PFSK-1 (cell line): ENCODE measurements at regions not wholly inside any gene's neighbourhood (a gene's known extent, or its start where the extent isn't known, plus 50 kb on each side); places are given as distances from the start of the nearest gene placed in this dataset.

ENCODE experiments used
- FOXP2 ChIP-seq: optimal IDR thresholded peaks from 2 replicates; pipeline ENCODE3; 2011; ENCODE audit warnings: borderline replicate concordance, control low read depth, inconsistent platforms; ENCODE audit not compliant: insufficient read depth; ENCODE audit errors: extremely low read length, extremely low read depth
- POLR2AphosphoS5 ChIP-seq: IDR thresholded peaks from 2 replicates; pipeline ENCODE4 v1.6.1; 2012; ENCODE audit warnings: low read depth, mild to moderate bottlenecking, control low read depth, low read length, moderate library complexity
- SIN3A ChIP-seq: IDR thresholded peaks from 2 replicates; pipeline ENCODE4 v1.6.1; 2012; ENCODE audit warnings: mild to moderate bottlenecking, low read length, moderate library complexity, borderline replicate concordance; ENCODE audit not compliant: insufficient read depth
- TAF1 ChIP-seq: IDR thresholded peaks from 2 replicates; pipeline ENCODE4 v1.6.1; 2012; ENCODE audit warnings: low read length, control low read depth, borderline replicate concordance; ENCODE audit not compliant: insufficient read depth
- TF ChIP-seq, protein P1 (sequence below), 2 experiments: IDR thresholded peaks; 2 replicates each; pipeline versions ENCODE4 v1.6.1 to v1.8.0; 2011 to 2012; ENCODE audit warnings: low read depth in 2 of 2, low read length in 2 of 2, control low read depth in 1 of 2, inconsistent platforms in 1 of 2, mild to moderate bottlenecking in 1 of 2, moderate library complexity in 1 of 2; ENCODE audit not compliant: insufficient read depth in 1 of 2

DNA sequence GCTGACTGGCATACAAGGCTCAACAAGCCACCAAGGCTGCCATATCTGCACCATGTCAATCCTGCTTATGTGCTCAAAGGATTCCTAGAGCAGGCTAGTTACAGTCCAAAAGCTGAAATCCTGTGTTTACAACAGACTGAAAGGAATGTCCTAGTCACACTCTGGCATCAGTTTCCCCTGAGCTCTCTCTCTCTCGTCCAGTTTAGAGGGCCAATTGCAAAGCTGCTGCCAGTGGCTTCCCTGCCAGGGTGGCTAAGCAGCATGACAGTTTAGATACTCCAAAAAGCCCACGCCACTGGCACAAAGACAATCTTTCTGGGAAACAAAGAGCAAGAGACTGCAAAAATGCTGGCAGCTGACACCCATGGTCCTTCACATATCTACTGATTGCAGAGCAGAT, 392.1 kb downstream of the RPS29 start:
- TF ChIP-seq SIN3A (no peak), FOXP2 (no peak), POLR2AphosphoS5 (no peak), TAF1 (no peak)
- TF ChIP-seq, protein P1, sequence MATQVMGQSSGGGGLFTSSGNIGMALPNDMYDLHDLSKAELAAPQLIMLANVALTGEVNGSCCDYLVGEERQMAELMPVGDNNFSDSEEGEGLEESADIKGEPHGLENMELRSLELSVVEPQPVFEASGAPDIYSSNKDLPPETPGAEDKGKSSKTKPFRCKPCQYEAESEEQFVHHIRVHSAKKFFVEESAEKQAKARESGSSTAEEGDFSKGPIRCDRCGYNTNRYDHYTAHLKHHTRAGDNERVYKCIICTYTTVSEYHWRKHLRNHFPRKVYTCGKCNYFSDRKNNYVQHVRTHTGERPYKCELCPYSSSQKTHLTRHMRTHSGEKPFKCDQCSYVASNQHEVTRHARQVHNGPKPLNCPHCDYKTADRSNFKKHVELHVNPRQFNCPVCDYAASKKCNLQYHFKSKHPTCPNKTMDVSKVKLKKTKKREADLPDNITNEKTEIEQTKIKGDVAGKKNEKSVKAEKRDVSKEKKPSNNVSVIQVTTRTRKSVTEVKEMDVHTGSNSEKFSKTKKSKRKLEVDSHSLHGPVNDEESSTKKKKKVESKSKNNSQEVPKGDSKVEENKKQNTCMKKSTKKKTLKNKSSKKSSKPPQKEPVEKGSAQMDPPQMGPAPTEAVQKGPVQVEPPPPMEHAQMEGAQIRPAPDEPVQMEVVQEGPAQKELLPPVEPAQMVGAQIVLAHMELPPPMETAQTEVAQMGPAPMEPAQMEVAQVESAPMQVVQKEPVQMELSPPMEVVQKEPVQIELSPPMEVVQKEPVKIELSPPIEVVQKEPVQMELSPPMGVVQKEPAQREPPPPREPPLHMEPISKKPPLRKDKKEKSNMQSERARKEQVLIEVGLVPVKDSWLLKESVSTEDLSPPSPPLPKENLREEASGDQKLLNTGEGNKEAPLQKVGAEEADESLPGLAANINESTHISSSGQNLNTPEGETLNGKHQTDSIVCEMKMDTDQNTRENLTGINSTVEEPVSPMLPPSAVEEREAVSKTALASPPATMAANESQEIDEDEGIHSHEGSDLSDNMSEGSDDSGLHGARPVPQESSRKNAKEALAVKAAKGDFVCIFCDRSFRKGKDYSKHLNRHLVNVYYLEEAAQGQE (IDR thresholded peaks at IDR 0.05; ENCODE audit: insufficient read depth in 1 of 2, low read depth in 2 of 2, low read length in 2 of 2), result no peak

DNA sequence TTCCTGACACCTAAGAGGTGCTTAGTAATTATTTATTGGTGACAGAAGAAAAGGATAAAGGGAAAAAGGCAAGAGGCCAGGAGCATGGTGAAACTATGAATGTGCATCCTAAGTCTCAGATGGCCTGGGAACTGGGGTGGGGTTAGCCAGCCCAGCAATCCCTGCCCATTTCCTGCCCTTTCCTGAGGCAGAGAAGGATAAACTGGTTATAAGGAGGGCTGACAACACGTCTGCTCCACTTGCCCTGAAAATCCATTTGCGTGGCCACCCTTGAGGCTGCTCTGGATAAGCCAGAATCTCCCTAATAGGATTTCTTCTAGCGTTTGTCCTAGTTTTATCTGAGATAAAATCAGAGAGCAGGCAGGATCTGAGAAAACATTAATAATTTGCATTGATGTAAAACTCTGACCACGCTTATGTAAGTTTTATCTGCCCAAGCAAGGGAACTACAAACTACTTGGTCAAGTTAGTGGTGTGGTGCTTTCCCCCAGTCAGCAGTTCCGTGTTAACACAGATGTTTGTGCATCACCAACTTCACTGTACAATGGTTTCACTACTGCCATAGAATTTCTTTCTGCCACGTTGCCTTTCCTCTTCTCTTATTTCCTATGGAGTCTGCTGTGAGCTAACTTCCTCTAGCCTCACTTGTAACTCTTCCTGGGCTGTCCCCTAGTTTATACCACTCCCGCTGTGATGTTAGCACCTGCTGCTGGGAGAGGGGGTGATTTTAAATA, 392.7 kb downstream of the RPS29 start:
- TF ChIP-seq FOXP2 (no peak), TAF1 (no peak), POLR2AphosphoS5 (no peak), SIN3A (no peak)
- TF ChIP-seq, protein P1 (IDR thresholded peaks at IDR 0.05; ENCODE audit: insufficient read depth in 1 of 2, low read depth in 2 of 2, low read length in 2 of 2), result no peak

DNA sequence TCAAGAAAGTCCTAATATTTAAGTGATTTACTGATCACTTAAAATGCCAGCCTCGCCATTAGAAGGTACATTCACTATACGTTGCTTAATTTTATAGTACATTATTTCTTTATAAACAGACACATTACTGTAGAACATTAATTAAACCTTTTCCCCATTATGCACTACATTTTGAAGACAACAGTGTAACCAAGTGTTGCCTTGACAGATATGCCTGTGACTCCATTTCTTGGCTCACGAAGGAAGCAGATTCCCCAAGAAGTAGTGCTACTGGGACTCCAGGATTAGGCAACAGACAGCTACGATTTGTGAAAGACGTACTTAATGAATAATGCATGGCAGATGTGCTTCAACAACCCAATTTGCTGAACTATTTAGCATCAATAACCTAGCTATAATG, 394.8 kb downstream of the RPS29 start:
- TF ChIP-seq, protein P1 (IDR thresholded peaks at IDR 0.05; ENCODE audit: insufficient read depth in 1 of 2, low read depth in 2 of 2, low read length in 2 of 2), result no peak
- no peak for TF ChIP-seq SIN3A
- TF ChIP-seq TAF1, result no peak
- TF ChIP-seq FOXP2, result no peak

- TF ChIP-seq FOXP2 (no peak), POLR2AphosphoS5 (no peak), TAF1 (no peak), SIN3A (no peak)
- TF ChIP-seq, protein P1 (IDR thresholded peaks at IDR 0.05; ENCODE audit: insufficient read depth in 1 of 2, low read depth in 2 of 2, low read length in 2 of 2), result no peak
Measured at GRCh38 chr14:49189375-49189774, 396.8 kb downstream of the RPS29 start.

DNA sequence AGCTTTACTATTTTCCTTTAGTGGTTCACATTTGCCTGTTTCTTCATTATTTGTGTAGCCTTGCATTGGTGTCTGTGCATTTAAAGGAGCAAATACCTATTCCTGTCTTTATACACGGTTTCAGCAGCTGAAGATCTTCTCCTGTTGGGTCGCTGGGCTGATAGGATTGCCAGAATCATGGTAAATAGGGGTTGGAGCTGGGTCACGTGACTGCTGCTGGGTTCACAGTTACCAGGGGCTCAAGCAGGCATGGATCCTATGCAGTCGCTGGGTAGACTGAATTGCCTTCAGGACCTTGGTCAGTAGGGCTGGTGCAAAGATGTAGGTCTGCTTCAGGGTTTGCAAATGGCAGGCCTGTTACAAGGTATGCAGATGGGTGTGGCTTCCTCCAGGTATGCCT, 398.4 kb downstream of the RPS29 start:
- no peak for TF ChIP-seq POLR2AphosphoS5
- no peak for TF ChIP-seq TAF1
- no peak for TF ChIP-seq SIN3A
- no peak for TF ChIP-seq FOXP2
- TF ChIP-seq, protein P1 (IDR thresholded peaks at IDR 0.05; ENCODE audit: insufficient read depth in 1 of 2, low read depth in 2 of 2, low read length in 2 of 2), result no peak
